HUES64 (cell line): ENCODE measurements at regions not wholly inside any gene's neighbourhood (a gene's known extent, or its start where the extent isn't known, plus 50 kb on each side); places are given as distances from the start of the nearest gene placed in this dataset.

Experiments
- H3K27ac ChIP-seq: 2 replicates; pipeline ENCODE4 v1.7.0; 2013; ENCODE audit warnings: low read depth, low read length, inconsistent platforms
- H3K27me3 ChIP-seq: 2 replicates; pipeline ENCODE4 v1.6.1; 2013; ENCODE audit warnings: mild to moderate bottlenecking, low read length; ENCODE audit not compliant: insufficient read depth
- H3K36me3 ChIP-seq: 2 replicates; pipeline ENCODE4 v1.6.1; 2013; ENCODE audit warnings: mild to moderate bottlenecking, low read length; ENCODE audit not compliant: insufficient read depth
- H3K4me1 ChIP-seq: 2 replicates; pipeline ENCODE4 v1.6.1; 2013; ENCODE audit warnings: mild to moderate bottlenecking, low read length, moderate library complexity; ENCODE audit not compliant: insufficient read depth
- H3K4me3 ChIP-seq: 2 replicates; pipeline ENCODE4 v1.5.1; 2013; ENCODE audit warnings: mild to moderate bottlenecking, low read length, moderate library complexity
- H3K9ac ChIP-seq: 2 replicates; pipeline ENCODE4 v1.6.1; 2013; ENCODE audit warnings: mild to moderate bottlenecking, low read depth, low read length
- H3K9me3 ChIP-seq: 2 replicates; pipeline ENCODE4 v1.6.1; 2013; ENCODE audit warnings: low read depth, low read length; ENCODE audit not compliant: insufficient read depth
- WGBS: fragments of 150-250, 120-280 bp; methylation state at CpG from one replicate; pipeline ENCODE4 v1.1.7; 2013; ENCODE audit warnings: missing lambda C conversion rate; 5-methylcytosine and 5-hydroxymethylcytosine counted together

GRCh38 chr5:34526682-34527305 is 129.3 kb upstream of the RAI14 start:
- H3K27me3 ChIP-seq: no peaks in the 10 kb centered on the region
- no peak overlapping the region for H3K9ac ChIP-seq
- WGBS: 93% methylated on average over 3 of the region's 3 CpGs
- no peaks in the 10 kb centered on the region for H3K36me3 ChIP-seq
- H3K4me3 ChIP-seq: no peak overlapping the region
- no peak overlapping the region for H3K27ac ChIP-seq
- no peaks in the 10 kb centered on the region for H3K9me3 ChIP-seq
- H3K4me1 ChIP-seq: peaks cover 18% of the 10 kb centered on the region

GRCh38 chr5:34529581-34530331 is 126.4 kb upstream of the RAI14 start:
- no peak overlapping the region for H3K4me3 ChIP-seq
- no peak overlapping the region for H3K27ac ChIP-seq
- H3K9ac ChIP-seq: no peak overlapping the region
- no peaks in the 10 kb centered on the region for H3K36me3 ChIP-seq
- no peaks in the 10 kb centered on the region for H3K27me3 ChIP-seq
- WGBS: 90% methylated on average over 9 of the region's 10 CpGs
- no peaks in the 10 kb centered on the region for H3K4me1 ChIP-seq
- no peaks in the 10 kb centered on the region for H3K9me3 ChIP-seq

- H3K27ac ChIP-seq: no peak overlapping the region
- H3K9me3 ChIP-seq: no peaks in the 10 kb centered on the region
- 96% methylated on average over 2 of the region's 2 CpGs for WGBS
- H3K27me3 ChIP-seq: no peaks in the 10 kb centered on the region
- H3K9ac ChIP-seq: no peak overlapping the region
- no peaks in the 10 kb centered on the region for H3K36me3 ChIP-seq
- H3K4me1 ChIP-seq: no peaks in the 10 kb centered on the region
- no peak overlapping the region for H3K4me3 ChIP-seq
These were observed 125.5 kb upstream of the RAI14 start for GRCh38 chr5:34530637-34531036.

GRCh38 chr5:34531751-34532360 is 124.3 kb upstream of the RAI14 start:
- Histone ChIP-seq H3K9me3 (no peaks in the 10 kb centered on the region), H3K27ac (no peak overlapping the region), H3K9ac (no peak overlapping the region), H3K27me3 (no peaks in the 10 kb centered on the region), H3K4me3 (no peak overlapping the region), H3K36me3 (no peaks in the 10 kb centered on the region), H3K4me1 (no peaks in the 10 kb centered on the region)
- 82% methylated on average over 7 of the region's 8 CpGs for WGBS

- Histone ChIP-seq H3K4me3 (no peak overlapping the region), H3K27ac (no peak overlapping the region)
- WGBS: 69% methylated on average over 4 of the region's 4 CpGs
These were observed 122.3 kb upstream of the RAI14 start for GRCh38 chr5:34533582-34534522.

GRCh38 chr5:34534523-34535103 is 121.5 kb upstream of the RAI14 start:
- no peaks in the 10 kb centered on the region for H3K36me3 ChIP-seq
- H3K4me3 ChIP-seq: no peak overlapping the region
- no peak overlapping the region for H3K27ac ChIP-seq
- peaks cover 5% of the 10 kb centered on the region; the same call in 1 of the 2 replicates for H3K9me3 ChIP-seq
- 96% methylated on average over 4 of the region's 4 CpGs for WGBS
- no peaks in the 10 kb centered on the region for H3K27me3 ChIP-seq
- H3K9ac ChIP-seq: no peak overlapping the region
- H3K4me1 ChIP-seq: no peaks in the 10 kb centered on the region

More at GRCh38 chr5:34533582-34534522, 122.3 kb upstream of the RAI14 start:
- H3K4me1 ChIP-seq: no peaks in the 10 kb centered on the region
- no peaks in the 10 kb centered on the region for H3K27me3 ChIP-seq
- H3K9me3 ChIP-seq: peaks cover 5% of the 10 kb centered on the region; the same call in 1 of the 2 replicates
- H3K36me3 ChIP-seq: no peaks in the 10 kb centered on the region
- no peak overlapping the region for H3K9ac ChIP-seq

- Histone ChIP-seq H3K4me1 (no peaks in the 10 kb centered on the region), H3K36me3 (no peaks in the 10 kb centered on the region), H3K4me3 (no peak overlapping the region), H3K27me3 (no peaks in the 10 kb centered on the region), H3K9ac (no peak overlapping the region), H3K9me3 (peaks cover 5% of the 10 kb centered on the region; the same call in 1 of the 2 replicates), H3K27ac (no peak overlapping the region)
- WGBS: 93% methylated on average over 1 of the region's 1 CpG
These were observed 120.7 kb upstream of the RAI14 start for GRCh38 chr5:34535433-34535832.

- WGBS: 87% methylated on average over 2 of the region's 2 CpGs
- H3K9me3 ChIP-seq: peaks cover 5% of the 10 kb centered on the region; the same call in 1 of the 2 replicates
- H3K9ac ChIP-seq: no peak overlapping the region
- no peak overlapping the region for H3K4me3 ChIP-seq
- no peaks in the 10 kb centered on the region for H3K27me3 ChIP-seq
- no peaks in the 10 kb centered on the region for H3K36me3 ChIP-seq
- H3K27ac ChIP-seq: no peak overlapping the region
- no peaks in the 10 kb centered on the region; the same call in 1 of the 2 replicates for H3K4me1 ChIP-seq
These were observed 120.0 kb upstream of the RAI14 start for GRCh38 chr5:34535944-34536623.

- H3K9me3 ChIP-seq: peaks cover 5% of the 10 kb centered on the region; the same call in 1 of the 2 replicates
- H3K27ac ChIP-seq: no peak overlapping the region
These were observed 119.4 kb upstream of the RAI14 start for GRCh38 chr5:34536699-34537098.

GRCh38 chr5:34538026-34538672 is 118.0 kb upstream of the RAI14 start:
- 93% methylated on average over 3 of the region's 3 CpGs for WGBS
- Histone ChIP-seq H3K9me3 (peaks cover 5% of the 10 kb centered on the region; the same call in 1 of the 2 replicates), H3K27me3 (no peaks in the 10 kb centered on the region), H3K4me1 (no peaks in the 10 kb centered on the region; the same call in 1 of the 2 replicates), H3K27ac (no peak overlapping the region), H3K9ac (no peak overlapping the region), H3K36me3 (no peaks in the 10 kb centered on the region), H3K4me3 (no peak overlapping the region)

More at GRCh38 chr5:34536699-34537098, 119.4 kb upstream of the RAI14 start:
- H3K36me3 ChIP-seq: no peaks in the 10 kb centered on the region
- H3K4me1 ChIP-seq: no peaks in the 10 kb centered on the region; the same call in 1 of the 2 replicates
- H3K27me3 ChIP-seq: no peaks in the 10 kb centered on the region
- no peak overlapping the region for H3K9ac ChIP-seq
- H3K4me3 ChIP-seq: no peak overlapping the region
